Stimulated activated naive CD8-positive, alpha-beta T cell treated with anti-CD3 and anti-CD28 coated beads, Interleukin-15, Interleukin-2, amounts not matched to agents 100 U/mL and 50 U/mL, for 24 hours (primary cell): ENCODE measurements at regions not wholly inside any gene's neighbourhood (a gene's known extent, or its start where the extent isn't known, plus 50 kb on each side); places are given as distances from the start of the nearest gene placed in this dataset.

Experiments
- ATAC-seq: fragments of 150-1000 bp; cut with Tn5 transposase; one replicate; pipeline ENCODE4 v1.10.0; 2021
- DNase-seq: peaks from one replicate; pipeline ENCODE4 v3.0.0; 2021

DNA sequence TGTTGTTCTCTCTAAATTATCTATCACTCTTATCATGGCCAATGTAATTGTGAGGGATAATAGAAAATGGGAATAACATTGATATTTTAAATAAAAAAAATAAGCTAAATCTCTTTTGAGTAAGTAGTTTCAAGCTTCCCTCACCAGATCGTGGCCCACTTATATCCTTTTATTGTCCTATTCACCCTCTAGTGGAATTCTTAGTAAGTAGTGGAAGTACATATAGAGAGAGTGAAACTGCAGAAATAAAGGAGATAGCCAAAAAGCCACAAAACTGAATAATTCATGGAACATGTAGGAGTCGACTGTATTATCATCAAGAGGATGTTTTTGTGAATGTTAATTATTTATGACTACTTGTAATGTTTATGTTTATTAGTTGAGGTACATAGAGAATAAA is 66.1 kb upstream of the DTNA start:
- ATAC-seq (no peak), DNase-seq (no peak)

GRCh38 chr18:34647251-34647650 is 62.8 kb upstream of the DTNA start:
- no peak for ATAC-seq
- no peak for DNase-seq

DNA sequence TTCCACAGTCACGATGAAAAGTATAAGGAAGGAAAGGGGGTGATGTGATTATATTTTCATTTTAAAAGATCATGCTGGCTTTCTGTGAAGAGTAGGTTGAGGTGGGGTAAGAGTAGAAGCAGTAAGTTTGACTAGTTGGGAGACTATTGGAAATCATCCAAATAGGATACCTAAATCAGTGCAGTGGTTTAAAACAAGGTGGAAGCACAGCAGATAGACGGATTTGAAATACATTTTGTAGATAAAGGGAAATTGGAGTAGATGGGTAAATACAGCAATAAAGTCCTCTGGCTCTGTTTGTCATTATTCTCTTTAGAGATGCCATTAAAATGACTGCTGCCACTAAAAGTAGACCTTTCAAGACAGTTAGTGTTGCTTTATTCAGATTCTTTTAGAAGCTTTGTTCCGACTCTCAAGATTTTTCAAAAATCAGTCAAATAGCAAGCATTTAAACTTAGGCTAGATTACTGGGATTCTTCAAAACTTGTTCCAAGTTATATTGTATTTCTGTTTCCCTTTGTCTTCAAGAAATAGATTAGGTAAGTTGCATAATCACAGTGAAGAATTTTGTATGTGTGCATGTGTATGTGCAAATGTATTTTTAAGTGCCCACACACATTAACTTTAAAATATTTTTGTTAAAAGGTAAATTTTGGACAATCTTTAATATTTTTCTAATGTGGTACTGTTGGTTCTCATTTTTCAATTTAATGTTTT is 61.7 kb upstream of the DTNA start:
- ATAC-seq (no peak), DNase-seq (no peak)

GRCh38 chr18:34649080-34649479 is 61.0 kb upstream of the DTNA start:
- DNase-seq (no peak), ATAC-seq (no peak)

GRCh38 chr18:34650121-34650545 is 60.0 kb upstream of the DTNA start:
- DNase-seq (no peak), ATAC-seq (no peak)

GRCh38 chr18:34651586-34652369 is 58.3 kb upstream of the DTNA start:
- DNase-seq, result no peak
- no peak for ATAC-seq

- DNase-seq (no peak), ATAC-seq (no peak)
Observed at GRCh38 chr18:34655131-34655530, 55.0 kb upstream of the DTNA start.

GRCh38 chr18:34657860-34658500 is 52.1 kb upstream of the DTNA start:
- ATAC-seq (no peak), DNase-seq (no peak)

- DNase-seq, result no peak
- no peak for ATAC-seq
Observed at GRCh38 chr18:34659579-34660517, 50.2 kb upstream of the DTNA start.
